Adrenal gland (tissue), 5 donors: ENCODE measurements at regions not wholly inside any gene's neighbourhood (a gene's known extent, or its start where the extent isn't known, plus 50 kb on each side); places are given as distances from the start of the nearest gene placed in this dataset.

Experiments
- POLR2A ChIP-seq, 2 donors: fragments of 450-650 bp; IDR thresholded peaks; one replicate each; pipeline ENCODE4 v1.6.1; 2017; ENCODE audit warnings: antibody characterized with exemption in 2 of 2, mild to moderate bottlenecking in 2 of 2, moderate library complexity in 1 of 2
- TF ChIP-seq, protein P1 (sequence below), 6 experiments: fragments of 450-650 bp in 4 of 6; fragments of 200-600 bp in 2 of 6; sonication (generic) in 1 of 6; IDR thresholded peaks; 1 replicate in 5 of 6; 2 replicates in 1 of 6; pipeline versions ENCODE4 v1.5.1 to v1.8.0; 2016 to 2021; ENCODE audit warnings: antibody characterized with exemption in 6 of 6, mild to moderate bottlenecking in 2 of 6, moderate library complexity in 1 of 6
- donor health status: DM: no; HTN: no; CAD: no.

DNA sequence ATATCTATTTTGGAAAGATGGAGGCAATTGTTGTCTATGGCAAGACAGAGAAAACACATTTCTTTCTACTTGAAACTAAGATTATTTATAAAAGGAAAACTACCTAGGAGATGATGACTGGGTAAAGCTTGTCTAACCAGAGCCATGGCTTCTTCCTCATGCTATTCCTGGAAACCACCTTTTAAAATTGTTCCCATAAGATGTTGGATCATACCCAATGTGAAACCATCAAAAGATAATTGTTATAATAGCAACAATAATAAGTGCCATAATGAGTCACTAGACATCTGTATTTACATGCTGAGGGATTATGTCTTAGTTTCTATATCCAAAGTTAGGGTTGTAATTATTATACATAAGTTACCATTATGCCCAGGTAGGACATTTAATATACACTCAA is 428.4 kb downstream of the KCNJ2 start:
- TF ChIP-seq, protein P1, sequence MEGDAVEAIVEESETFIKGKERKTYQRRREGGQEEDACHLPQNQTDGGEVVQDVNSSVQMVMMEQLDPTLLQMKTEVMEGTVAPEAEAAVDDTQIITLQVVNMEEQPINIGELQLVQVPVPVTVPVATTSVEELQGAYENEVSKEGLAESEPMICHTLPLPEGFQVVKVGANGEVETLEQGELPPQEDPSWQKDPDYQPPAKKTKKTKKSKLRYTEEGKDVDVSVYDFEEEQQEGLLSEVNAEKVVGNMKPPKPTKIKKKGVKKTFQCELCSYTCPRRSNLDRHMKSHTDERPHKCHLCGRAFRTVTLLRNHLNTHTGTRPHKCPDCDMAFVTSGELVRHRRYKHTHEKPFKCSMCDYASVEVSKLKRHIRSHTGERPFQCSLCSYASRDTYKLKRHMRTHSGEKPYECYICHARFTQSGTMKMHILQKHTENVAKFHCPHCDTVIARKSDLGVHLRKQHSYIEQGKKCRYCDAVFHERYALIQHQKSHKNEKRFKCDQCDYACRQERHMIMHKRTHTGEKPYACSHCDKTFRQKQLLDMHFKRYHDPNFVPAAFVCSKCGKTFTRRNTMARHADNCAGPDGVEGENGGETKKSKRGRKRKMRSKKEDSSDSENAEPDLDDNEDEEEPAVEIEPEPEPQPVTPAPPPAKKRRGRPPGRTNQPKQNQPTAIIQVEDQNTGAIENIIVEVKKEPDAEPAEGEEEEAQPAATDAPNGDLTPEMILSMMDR (IDR thresholded peaks at IDR 0.05): no peak
- TF ChIP-seq POLR2A (IDR thresholded peaks at IDR 0.05): no peak
